GM12865 (cell line): ENCODE measurements at regions not wholly inside any gene's neighbourhood (a gene's known extent, or its start where the extent isn't known, plus 50 kb on each side); places are given as distances from the start of the nearest gene placed in this dataset.
A peak's percentile ranks its signal among the peaks of the same experiment; 100 is the strongest.

Source experiments
- DNase-seq: peaks from one replicate; pipeline ENCODE4 v3.0.0; 2010; ENCODE audit warnings: low read depth
- H3K4me3 ChIP-seq: 2 replicates; pipeline ENCODE4 v1.5.1; 2011; ENCODE audit warnings: mild to moderate bottlenecking, low read depth, low read length, control low read depth
- TF ChIP-seq, protein P1 (sequence below): IDR thresholded peaks from 2 replicates; pipeline ENCODE4 v1.5.1; 2011; ENCODE audit warnings: low read length, control low read depth, low read depth, inconsistent platforms; ENCODE audit not compliant: insufficient read depth; ENCODE audit errors: missing control alignments

DNA sequence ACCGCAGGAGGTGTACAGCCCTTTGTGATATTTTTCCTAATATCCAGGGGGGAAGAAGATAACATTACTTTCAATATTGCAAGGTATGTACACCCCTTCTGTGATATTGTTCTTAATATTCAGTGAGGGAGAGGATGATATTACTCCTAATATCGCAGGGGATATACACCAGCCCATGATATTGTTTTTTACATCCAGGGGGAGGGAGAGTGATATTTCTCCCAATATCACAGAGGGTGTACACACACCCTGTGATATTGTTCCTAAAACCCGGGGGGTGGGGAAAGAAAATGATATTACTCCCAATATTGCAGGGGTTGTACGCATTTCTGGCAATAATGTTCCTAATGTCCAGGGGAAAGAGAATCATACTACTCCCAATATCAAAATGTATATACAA, 58.0 kb upstream of the SLC25A48 start:
- TF ChIP-seq, protein P1, sequence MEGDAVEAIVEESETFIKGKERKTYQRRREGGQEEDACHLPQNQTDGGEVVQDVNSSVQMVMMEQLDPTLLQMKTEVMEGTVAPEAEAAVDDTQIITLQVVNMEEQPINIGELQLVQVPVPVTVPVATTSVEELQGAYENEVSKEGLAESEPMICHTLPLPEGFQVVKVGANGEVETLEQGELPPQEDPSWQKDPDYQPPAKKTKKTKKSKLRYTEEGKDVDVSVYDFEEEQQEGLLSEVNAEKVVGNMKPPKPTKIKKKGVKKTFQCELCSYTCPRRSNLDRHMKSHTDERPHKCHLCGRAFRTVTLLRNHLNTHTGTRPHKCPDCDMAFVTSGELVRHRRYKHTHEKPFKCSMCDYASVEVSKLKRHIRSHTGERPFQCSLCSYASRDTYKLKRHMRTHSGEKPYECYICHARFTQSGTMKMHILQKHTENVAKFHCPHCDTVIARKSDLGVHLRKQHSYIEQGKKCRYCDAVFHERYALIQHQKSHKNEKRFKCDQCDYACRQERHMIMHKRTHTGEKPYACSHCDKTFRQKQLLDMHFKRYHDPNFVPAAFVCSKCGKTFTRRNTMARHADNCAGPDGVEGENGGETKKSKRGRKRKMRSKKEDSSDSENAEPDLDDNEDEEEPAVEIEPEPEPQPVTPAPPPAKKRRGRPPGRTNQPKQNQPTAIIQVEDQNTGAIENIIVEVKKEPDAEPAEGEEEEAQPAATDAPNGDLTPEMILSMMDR = no peak
- no peak overlapping the region for H3K4me3 ChIP-seq
- DNase-seq = no peak

DNA sequence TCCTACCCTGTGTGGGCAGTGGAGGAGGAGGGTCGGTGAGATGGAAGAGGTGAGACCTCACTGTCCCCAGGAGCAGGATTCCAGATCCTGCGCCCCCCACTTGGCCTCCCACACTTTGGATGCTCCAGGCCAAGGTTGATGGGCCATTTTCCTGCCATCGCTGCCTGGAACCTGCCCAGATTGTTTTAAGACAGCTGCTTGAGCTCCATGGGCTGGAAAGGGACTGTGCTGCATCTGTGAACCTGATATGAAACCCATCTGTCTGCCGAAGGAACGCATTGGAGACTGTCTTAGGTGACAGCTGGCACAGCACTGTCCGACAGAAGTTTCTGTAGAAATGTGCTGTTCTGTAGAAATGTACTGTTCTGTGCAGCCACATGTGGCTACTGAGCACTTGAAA, 72.7 kb upstream of the SLC25A48 start:
- no peak overlapping the region for H3K4me3 ChIP-seq
- TF ChIP-seq, protein P1 = no peak

DNA sequence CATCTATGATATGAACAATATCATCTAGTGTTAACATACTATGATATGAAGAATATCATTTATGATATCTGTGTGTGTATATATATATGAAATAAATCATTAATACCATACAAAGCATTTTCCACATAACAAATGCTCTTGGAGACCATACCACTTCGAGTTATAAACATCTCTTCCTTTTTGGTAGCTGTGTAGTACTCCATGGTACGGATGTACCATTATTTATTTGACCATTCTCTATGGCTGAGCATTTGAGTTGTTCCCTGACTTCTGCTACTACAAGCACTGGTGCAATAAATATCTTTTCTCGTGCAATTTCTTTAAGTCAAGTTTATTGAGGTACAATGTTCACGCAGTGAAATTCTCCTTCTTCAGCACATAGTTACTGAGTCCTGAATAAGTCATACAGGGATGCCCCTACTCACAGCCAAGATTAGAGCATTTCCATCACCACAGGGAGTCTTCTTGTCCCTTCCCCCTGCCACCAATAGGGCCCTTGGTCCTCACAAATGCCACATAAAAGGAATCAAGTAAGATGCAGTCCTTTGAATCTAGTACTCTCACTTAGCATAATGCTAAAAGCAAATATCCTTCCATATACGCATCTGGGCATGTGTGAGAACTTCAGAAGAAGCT, 75.2 kb upstream of the SLC25A48 start:
- no peak overlapping the region for H3K4me3 ChIP-seq
- no peak for DNase-seq
- TF ChIP-seq, protein P1 = no peak

More for the DNA sequence above, 72.7 kb upstream of the SLC25A48 start:
- DNase-seq = no peak

DNA sequence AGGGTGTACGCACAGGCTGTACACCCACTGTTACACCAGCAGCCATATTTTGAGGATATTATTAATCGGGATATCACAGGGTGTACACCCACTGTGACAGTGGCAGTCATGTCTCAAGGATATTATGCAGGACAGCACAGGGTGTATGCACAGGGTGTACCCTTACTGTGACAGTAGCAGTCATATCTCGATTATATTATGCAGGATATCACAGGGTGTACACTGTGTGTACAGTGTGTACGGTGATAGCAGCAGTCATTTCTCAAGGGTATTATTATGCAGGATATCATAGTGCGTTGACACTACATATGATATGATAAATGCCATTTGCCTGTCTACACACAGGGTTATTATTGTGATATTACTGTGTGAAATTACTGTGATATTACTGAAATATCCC, 80.5 kb upstream of the SLC25A48 start:
- no peak overlapping the region for H3K4me3 ChIP-seq
- DNase-seq = no peak
- TF ChIP-seq, protein P1 = no peak

DNA sequence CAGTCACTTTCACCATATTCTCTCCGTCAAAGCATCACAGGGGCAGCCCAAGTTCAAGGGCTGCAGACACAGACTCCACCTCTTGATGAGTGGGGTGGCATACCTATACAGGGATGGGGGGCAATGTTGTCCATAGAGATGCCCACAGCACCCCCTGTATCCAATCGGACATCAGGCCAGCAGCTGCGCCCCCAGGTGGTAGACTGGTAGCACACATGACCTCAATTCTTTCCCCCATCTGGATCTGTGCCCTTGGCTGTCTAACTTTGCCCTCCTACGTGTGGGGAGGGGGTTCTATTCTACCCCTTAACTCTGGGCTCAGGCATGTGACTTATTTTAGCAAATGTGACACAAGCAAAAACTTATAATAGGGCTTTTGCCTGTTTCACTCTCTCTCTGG, 84.0 kb upstream of the SLC25A48 start:
- TF ChIP-seq, protein P1 = peak; percentile 25
- H3K4me3 ChIP-seq = no peak overlapping the region
- DNase-seq = no peak

DNA sequence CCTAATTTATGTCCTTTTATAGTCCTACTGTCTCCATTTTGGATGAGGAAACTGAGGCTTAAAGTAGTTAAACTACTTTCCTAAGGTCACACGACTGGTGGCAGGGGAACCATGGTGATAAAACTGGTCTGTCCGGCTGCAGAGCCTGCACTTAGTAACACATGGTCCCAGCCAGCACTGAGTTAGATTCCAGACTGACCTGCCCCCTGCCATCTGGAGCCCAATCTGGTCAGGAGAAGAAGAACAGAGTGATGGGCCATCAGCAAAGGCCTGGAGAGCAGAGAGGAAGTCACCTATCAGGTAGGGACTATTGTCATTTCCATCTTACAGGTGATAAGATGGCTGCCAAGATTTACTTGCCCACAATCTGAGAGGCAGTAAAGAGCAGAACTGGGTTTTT, 86.6 kb upstream of the SLC25A48 start:
- no peak overlapping the region for H3K4me3 ChIP-seq
- TF ChIP-seq, protein P1 = no peak
- no peak for DNase-seq

DNA sequence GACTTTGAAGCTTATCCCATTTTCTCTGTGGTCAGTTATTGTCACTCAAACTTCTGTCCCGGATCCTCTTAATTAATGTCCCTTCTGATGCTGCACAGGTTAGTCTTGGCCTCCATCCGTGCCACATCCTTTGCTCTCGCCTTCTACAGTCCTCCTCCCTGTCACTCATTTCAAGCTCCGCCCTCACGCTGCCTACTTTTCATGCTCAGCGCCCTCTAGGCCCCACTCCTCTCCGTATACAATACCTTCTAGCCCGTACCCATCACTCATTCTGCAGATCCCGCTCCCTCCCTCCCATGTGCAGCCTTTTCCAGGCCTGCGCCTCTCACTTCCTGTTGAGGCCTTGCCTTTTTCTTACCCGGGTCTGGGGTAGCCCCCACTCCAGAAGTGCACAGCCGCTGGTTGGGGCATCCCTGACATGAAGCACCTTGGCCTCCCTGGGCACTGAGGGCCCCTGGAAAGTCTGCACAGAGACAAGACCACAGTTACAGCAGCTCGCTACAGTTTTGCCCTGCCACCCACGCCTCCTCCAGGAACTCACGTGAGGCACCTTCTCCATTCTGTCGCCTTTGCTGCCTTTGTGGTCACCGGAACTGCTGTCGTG, 88.5 kb upstream of the SLC25A48 start:
- no peak for DNase-seq
- TF ChIP-seq, protein P1 = no peak
- no peak overlapping the region for H3K4me3 ChIP-seq
